ENCODE measurements at regions not wholly inside any gene's neighbourhood (a gene's known extent, or its start where the extent isn't known, plus 50 kb on each side); places are given as distances from the start of the nearest gene placed in this dataset.

GRCh38 chr12:11573880-11574279, 75.6 kb upstream of the ETV6 start:
- TF ChIP-seq CTCF (IDR thresholded peaks at IDR 0.05): no peak
- no peak for TF ChIP-seq EZH2 (IDR thresholded peaks at IDR 0.05; ENCODE audit: borderline replicate concordance, insufficient read depth, low read depth, low read length, poor library complexity, severe bottlenecking)
